IMR-90 (cell line): ENCODE measurements at regions not wholly inside any gene's neighbourhood (a gene's known extent, or its start where the extent isn't known, plus 50 kb on each side); places are given as distances from the start of the nearest gene placed in this dataset.

Source experiments
- ATAC-seq: fragments of 200-7000 bp; cut with Tn5 transposase; 2 replicates; pipeline ENCODE4 v1.9.1; 2020; ENCODE audit warnings: low read depth, mild to moderate bottlenecking, moderate library complexity
- BruUV-seq: library from RNA; stranded (reverse); fragments of 400-500 nt; replicated peaks from 2 replicates; lab custom pipeline; 2021; lab: Mats Ljungman, UMichigan
- CTCF ChIA-PET: fragments of 300-600 bp; formaldehyde crosslinking; extraction: SDS; loops from one replicate; lab custom pipeline; 2021; ENCODE audit warnings: antibody characterized with exemption; lab: Yijun Ruan, JAX
- POLR2A ChIA-PET: fragments of 300-600 bp; sonication (Branson Sonifier 250); formaldehyde crosslinking; loops from one replicate; lab custom pipeline; 2022; ENCODE audit warnings: antibody characterized with exemption; ENCODE audit not compliant: unreplicated experiment; lab: Charles Lee
- DNase-seq: peaks from one replicate; pipeline ENCODE4 v3.0.0; 2013
- H2AFZ ChIP-seq: replicated peaks from 2 replicates; pipeline ENCODE3; 2013; ENCODE audit warnings: low read length, mild to moderate bottlenecking; ENCODE audit not compliant: poor library complexity
- H2AK5ac ChIP-seq: 2 replicates; pipeline ENCODE4 v1.6.1; 2013; ENCODE audit warnings: low read depth, low read length, inconsistent platforms
- H2AK9ac ChIP-seq: replicated peaks from 2 replicates; pipeline ENCODE3; 2013; ENCODE audit warnings: mild to moderate bottlenecking, low read depth, low read length, moderate library complexity; ENCODE audit not compliant: poor library complexity
- H2BK120ac ChIP-seq: 2 replicates; pipeline ENCODE4 v1.6.1; 2013; ENCODE audit warnings: low read depth, low read length, inconsistent platforms
- H2BK15ac ChIP-seq: 3 replicates; pipeline ENCODE4 v1.6.1; 2013; ENCODE audit warnings: low read depth, low read length, inconsistent platforms
- H2BK20ac ChIP-seq: 2 replicates; pipeline ENCODE4 v1.6.1; 2013; ENCODE audit warnings: low read depth, mild to moderate bottlenecking, inconsistent platforms, low read length, moderate library complexity
- H2BK5ac ChIP-seq: 2 replicates; pipeline ENCODE4 v1.6.1; 2013; ENCODE audit warnings: mild to moderate bottlenecking, low read depth, low read length, inconsistent platforms; ENCODE audit not compliant: poor library complexity, severe bottlenecking
- H3K14ac ChIP-seq: replicated peaks from 2 replicates; pipeline ENCODE4 v1.6.1; 2013; ENCODE audit warnings: low read depth, low read length, inconsistent platforms
- H3K18ac ChIP-seq: 2 replicates; pipeline ENCODE4 v1.6.1; 2013; ENCODE audit warnings: low read depth, low read length, control low read depth
- H3K23ac ChIP-seq: 2 replicates; pipeline ENCODE4 v1.6.1; 2013; ENCODE audit warnings: low read depth, low read length, inconsistent platforms
- H3K27ac ChIP-seq: 2 replicates; pipeline ENCODE4 v1.5.1; 2013; ENCODE audit warnings: mild to moderate bottlenecking, control low read depth, low read length; ENCODE audit not compliant: insufficient read depth
- H3K27me3 ChIP-seq: 2 replicates; pipeline ENCODE4 v1.6.1; 2013; ENCODE audit warnings: low read length; ENCODE audit not compliant: control insufficient read depth, insufficient read depth
- H3K36me3 ChIP-seq: 2 replicates; pipeline ENCODE4 v1.6.1; 2013; ENCODE audit warnings: low read length, mixed read lengths; ENCODE audit not compliant: control insufficient read depth, insufficient read depth
- H3K4ac ChIP-seq: 2 replicates; pipeline ENCODE4 v1.6.1; 2013; ENCODE audit warnings: low read depth, low read length, inconsistent platforms
- H3K4me1 ChIP-seq: 2 replicates; pipeline ENCODE4 v1.6.1; 2013; ENCODE audit warnings: low read length, mixed read lengths; ENCODE audit not compliant: control insufficient read depth, insufficient read depth
- H3K4me2 ChIP-seq: 2 replicates; pipeline ENCODE4 v1.6.1; 2013; ENCODE audit warnings: low read depth, mild to moderate bottlenecking, control low read depth, low read length, moderate library complexity
- H3K4me3 ChIP-seq: 2 replicates; pipeline ENCODE4 v1.5.1; 2013; ENCODE audit warnings: low read depth, mild to moderate bottlenecking, control low read depth, low read length, moderate library complexity; ENCODE audit not compliant: insufficient read depth
- H3K56ac ChIP-seq: 2 replicates; pipeline ENCODE4 v1.6.1; 2013; ENCODE audit warnings: low read length, inconsistent platforms; ENCODE audit not compliant: insufficient read depth; ENCODE audit errors: extremely low read depth
- H3K79me1 ChIP-seq, 2 experiments: 2 replicates each; pipeline ENCODE4 v1.6.1; 2013; ENCODE audit warnings: low read length in 2 of 2, inconsistent platforms in 1 of 2, low read depth in 1 of 2
- H3K9ac ChIP-seq: 2 replicates; pipeline ENCODE4 v1.6.1; 2013; ENCODE audit warnings: low read depth, low read length, control low read depth
- H3K9me1 ChIP-seq: 2 replicates; pipeline ENCODE4 v1.6.1; 2013; ENCODE audit warnings: low read length, inconsistent platforms; ENCODE audit not compliant: insufficient read depth
- H3K9me3 ChIP-seq: 2 replicates; pipeline ENCODE4 v1.6.1; 2013; ENCODE audit warnings: low read length; ENCODE audit not compliant: control insufficient read depth, insufficient read depth
- H4K20me1 ChIP-seq: 2 replicates; pipeline ENCODE4 v1.6.1; 2013; ENCODE audit warnings: low read length, inconsistent platforms; ENCODE audit not compliant: insufficient read depth
- H4K5ac ChIP-seq: 2 replicates; pipeline ENCODE4 v1.6.1; 2013; ENCODE audit warnings: mild to moderate bottlenecking, low read depth, low read length, control low read depth
- H4K8ac ChIP-seq, 2 experiments: 2 replicates each; pipeline ENCODE4 v1.6.1; 2013; ENCODE audit warnings: low read depth in 2 of 2, low read length in 2 of 2, control low read depth in 1 of 2, inconsistent platforms in 1 of 2
- H4K91ac ChIP-seq: 2 replicates; pipeline ENCODE4 v1.6.1; 2013; ENCODE audit warnings: low read depth, low read length, inconsistent platforms; ENCODE audit not compliant: insufficient read depth
- CEBPB ChIP-seq: IDR thresholded peaks from 2 replicates; pipeline ENCODE4 v1.6.1; 2012; ENCODE audit warnings: low read depth, low read length, improper control_type of control experiment
- CHD1 ChIP-seq: IDR thresholded peaks from 2 replicates; pipeline ENCODE4 v1.6.1; 2012; ENCODE audit warnings: low read depth, low read length, improper control_type of control experiment
- MAFK ChIP-seq: IDR thresholded peaks from 2 replicates; pipeline ENCODE4 v1.6.1; 2012; ENCODE audit warnings: low read depth, low read length, improper control_type of control experiment
- MAZ ChIP-seq: IDR thresholded peaks from 2 replicates; pipeline ENCODE4 v1.6.1; 2012; ENCODE audit warnings: low read depth, mild to moderate bottlenecking, low read length, improper control_type of control experiment, moderate library complexity, borderline replicate concordance
- NFE2L2 ChIP-seq: fragments of 150-350 bp; IDR thresholded peaks from 2 replicates; pipeline ENCODE4 v1.6.1; 2016; ENCODE audit warnings: low read depth, mild to moderate bottlenecking, low read length
- RCOR1 ChIP-seq: IDR thresholded peaks from 2 replicates; pipeline ENCODE4 v1.6.1; 2012; ENCODE audit warnings: mild to moderate bottlenecking, low read length, improper control_type of control experiment; ENCODE audit not compliant: insufficient replicate concordance
- RFX5 ChIP-seq: IDR thresholded peaks from 2 replicates; pipeline ENCODE4 v1.8.0; 2012; ENCODE audit warnings: low read depth, mild to moderate bottlenecking, low read length, moderate library complexity
- SMC3 ChIP-seq: fragments of 150-350 bp; IDR thresholded peaks from 2 replicates; pipeline ENCODE4 v1.6.1; 2016; ENCODE audit warnings: low read depth, mild to moderate bottlenecking, antibody characterized with exemption, low read length, moderate library complexity
- WGBS, 2 experiments: methylation state at CpG; one replicate each; pipeline versions ENCODE4 v1.1.5 to v1.1.7; 2013; ENCODE audit warnings: missing lambda C conversion rate in 2 of 2; ENCODE audit not compliant: insufficient read length in 1 of 2; ENCODE audit errors: extremely low coverage in 2 of 2; 5-methylcytosine and 5-hydroxymethylcytosine counted together
- dilution Hi-C: fragments of 300-500 bp; cut with HindIII; formaldehyde crosslinking; loops from one replicate; pipeline ENCODE4 v1.14.3; 2018; ENCODE audit warnings: low sequenced_read_pairs; ENCODE audit not compliant: unreplicated experiment
- in situ Hi-C: fragments of 300-500 bp; cut with MboI; formaldehyde crosslinking; loops from 3 replicates; pipeline ENCODE4 v1.14.3; 2019; ENCODE audit warnings: low sequenced_read_pairs, inconsistent platforms, mixed read lengths
- intact Hi-C: fragments of 100-400 bp; cut with micrococcal nuclease; formaldehyde crosslinking; loops from 2 replicates; pipeline ENCODE4 v1.10.0; 2022
- TF ChIP-seq, protein P1 (sequence below): fragments of 150-350 bp; IDR thresholded peaks from 2 replicates; pipeline ENCODE4 v1.6.1; 2017; ENCODE audit warnings: mild to moderate bottlenecking, antibody characterized with exemption, low read length, low read depth
- TF ChIP-seq, protein P2 (sequence below): fragments of 150-350 bp; IDR thresholded peaks from 2 replicates; pipeline ENCODE4 v1.6.1; 2016; ENCODE audit warnings: low read depth, mild to moderate bottlenecking, low read length, moderate library complexity, borderline replicate concordance

DNA sequence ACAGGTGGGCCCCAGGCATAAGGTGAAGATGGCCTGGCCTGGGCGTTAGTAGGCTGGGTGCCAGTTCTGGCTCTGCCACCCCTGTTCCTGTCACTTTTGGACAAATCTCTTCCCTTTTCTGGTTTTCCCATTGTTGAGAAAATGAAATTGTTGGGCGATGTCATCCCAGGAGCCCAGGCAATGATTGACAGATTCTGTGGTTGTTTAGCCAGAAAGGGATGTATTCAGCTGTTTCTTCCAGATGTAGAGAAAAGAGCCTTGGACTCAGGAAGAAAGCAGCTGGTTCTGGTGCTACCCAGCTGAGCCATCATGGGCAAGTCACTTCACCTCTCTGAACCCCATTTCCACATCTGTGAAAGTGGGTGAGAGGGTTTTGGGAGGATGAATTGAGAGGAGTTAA lies 60.1 kb upstream of the MRTFB start:
- H2BK120ac ChIP-seq: no peak overlapping the region
- H3K9me3 ChIP-seq: no peaks in the 10 kb centered on the region
- DNase-seq (no peak), ATAC-seq (no peak)
- dilution Hi-C loops (no loop called here), intact Hi-C loops (loop anchor here (1.0 kb wide), 1 partner anchor 91 kb away; the partner anchor contains the start of gene ERCC4), in situ Hi-C loops (no loop called here)
- no peak overlapping the region for H2BK20ac ChIP-seq
- H3K4me1 ChIP-seq: peaks cover 9% of the 10 kb centered on the region
- peaks cover 2% of the 10 kb centered on the region; the same call in 1 of the 2 replicates for H4K20me1 ChIP-seq
- ChIA-PET CTCF (no interaction called here), POLR2A (no interaction called here)
- no peak overlapping the region for H2BK15ac ChIP-seq
- no peak overlapping the region for H2BK5ac ChIP-seq
- H3K9me1 ChIP-seq: no peaks in the 10 kb centered on the region
- no peak overlapping the region for H4K91ac ChIP-seq
- peaks cover 8% of the 10 kb centered on the region for H3K27me3 ChIP-seq
- no peaks in the 10 kb centered on the region for H3K79me1 ChIP-seq
- H3K27ac ChIP-seq: no peak overlapping the region
- H2AK5ac ChIP-seq: no peak overlapping the region
- TF ChIP-seq, protein P1, sequence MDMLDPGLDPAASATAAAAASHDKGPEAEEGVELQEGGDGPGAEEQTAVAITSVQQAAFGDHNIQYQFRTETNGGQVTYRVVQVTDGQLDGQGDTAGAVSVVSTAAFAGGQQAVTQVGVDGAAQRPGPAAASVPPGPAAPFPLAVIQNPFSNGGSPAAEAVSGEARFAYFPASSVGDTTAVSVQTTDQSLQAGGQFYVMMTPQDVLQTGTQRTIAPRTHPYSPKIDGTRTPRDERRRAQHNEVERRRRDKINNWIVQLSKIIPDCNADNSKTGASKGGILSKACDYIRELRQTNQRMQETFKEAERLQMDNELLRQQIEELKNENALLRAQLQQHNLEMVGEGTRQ: no peak
- TF ChIP-seq MAZ (no peak), MAFK (no peak), NFE2L2 (no peak), RCOR1 (no peak), RFX5 (no peak), CHD1 (no peak), CEBPB (no peak), SMC3 (no peak)
- TF ChIP-seq, protein P2, sequence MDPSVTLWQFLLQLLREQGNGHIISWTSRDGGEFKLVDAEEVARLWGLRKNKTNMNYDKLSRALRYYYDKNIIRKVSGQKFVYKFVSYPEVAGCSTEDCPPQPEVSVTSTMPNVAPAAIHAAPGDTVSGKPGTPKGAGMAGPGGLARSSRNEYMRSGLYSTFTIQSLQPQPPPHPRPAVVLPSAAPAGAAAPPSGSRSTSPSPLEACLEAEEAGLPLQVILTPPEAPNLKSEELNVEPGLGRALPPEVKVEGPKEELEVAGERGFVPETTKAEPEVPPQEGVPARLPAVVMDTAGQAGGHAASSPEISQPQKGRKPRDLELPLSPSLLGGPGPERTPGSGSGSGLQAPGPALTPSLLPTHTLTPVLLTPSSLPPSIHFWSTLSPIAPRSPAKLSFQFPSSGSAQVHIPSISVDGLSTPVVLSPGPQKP: no peak
- BruUV-seq: no TSS peak
- no peak overlapping the region for H3K9ac ChIP-seq
- no peak overlapping the region for H3K18ac ChIP-seq
- WGBS, 2 experiments: 89% methylated on average over 1 of the region's 2 CpGs; no CpG with 5 or more reads in 1 of the 2 experiments
- no peak overlapping the region for H4K5ac ChIP-seq
- no peak overlapping the region for H3K4ac ChIP-seq
- H3K23ac ChIP-seq: no peak overlapping the region
- no peak overlapping the region for H2AK9ac ChIP-seq
- H2AFZ ChIP-seq: no peak overlapping the region
- H3K4me2 ChIP-seq: no peak overlapping the region
- no peak overlapping the region for H3K4me3 ChIP-seq
- no peak overlapping the region for H3K14ac ChIP-seq
- H4K8ac ChIP-seq: no peak overlapping the region
- no peak overlapping the region for H3K56ac ChIP-seq
- H3K36me3 ChIP-seq: no peaks in the 10 kb centered on the region
